IMR-90 (cell line): ENCODE measurements at regions not wholly inside any gene's neighbourhood (a gene's known extent, or its start where the extent isn't known, plus 50 kb on each side); places are given as distances from the start of the nearest gene placed in this dataset.
A peak's percentile ranks its signal among the peaks of the same experiment; 100 is the strongest.

Experiments used
- ATAC-seq: fragments of 200-7000 bp; cut with Tn5 transposase; 2 replicates; pipeline ENCODE4 v1.9.1; 2020; ENCODE audit warnings: low read depth, mild to moderate bottlenecking, moderate library complexity
- BruUV-seq: library from RNA; stranded (reverse); fragments of 400-500 nt; replicated peaks from 2 replicates; lab custom pipeline; 2021; lab: Mats Ljungman, UMichigan
- CTCF ChIA-PET: fragments of 300-600 bp; formaldehyde crosslinking; extraction: SDS; loops from one replicate; lab custom pipeline; 2021; ENCODE audit warnings: antibody characterized with exemption; lab: Yijun Ruan, JAX
- POLR2A ChIA-PET: fragments of 300-600 bp; sonication (Branson Sonifier 250); formaldehyde crosslinking; loops from one replicate; lab custom pipeline; 2022; ENCODE audit warnings: antibody characterized with exemption; ENCODE audit not compliant: unreplicated experiment; lab: Charles Lee
- DNase-seq: peaks from one replicate; pipeline ENCODE4 v3.0.0; 2013
- H2AFZ ChIP-seq: replicated peaks from 2 replicates; pipeline ENCODE3; 2013; ENCODE audit warnings: low read length, mild to moderate bottlenecking; ENCODE audit not compliant: poor library complexity
- H2AK5ac ChIP-seq: 2 replicates; pipeline ENCODE4 v1.6.1; 2013; ENCODE audit warnings: low read depth, low read length, inconsistent platforms
- H2AK9ac ChIP-seq: replicated peaks from 2 replicates; pipeline ENCODE3; 2013; ENCODE audit warnings: mild to moderate bottlenecking, low read depth, low read length, moderate library complexity; ENCODE audit not compliant: poor library complexity
- H2BK120ac ChIP-seq: 2 replicates; pipeline ENCODE4 v1.6.1; 2013; ENCODE audit warnings: low read depth, low read length, inconsistent platforms
- H2BK15ac ChIP-seq: 3 replicates; pipeline ENCODE4 v1.6.1; 2013; ENCODE audit warnings: low read depth, low read length, inconsistent platforms
- H2BK20ac ChIP-seq: 2 replicates; pipeline ENCODE4 v1.6.1; 2013; ENCODE audit warnings: low read depth, mild to moderate bottlenecking, inconsistent platforms, low read length, moderate library complexity
- H2BK5ac ChIP-seq: 2 replicates; pipeline ENCODE4 v1.6.1; 2013; ENCODE audit warnings: mild to moderate bottlenecking, low read depth, low read length, inconsistent platforms; ENCODE audit not compliant: poor library complexity, severe bottlenecking
- H3K14ac ChIP-seq: replicated peaks from 2 replicates; pipeline ENCODE4 v1.6.1; 2013; ENCODE audit warnings: low read depth, low read length, inconsistent platforms
- H3K18ac ChIP-seq: 2 replicates; pipeline ENCODE4 v1.6.1; 2013; ENCODE audit warnings: low read depth, low read length, control low read depth
- H3K23ac ChIP-seq: 2 replicates; pipeline ENCODE4 v1.6.1; 2013; ENCODE audit warnings: low read depth, low read length, inconsistent platforms
- H3K27ac ChIP-seq: 2 replicates; pipeline ENCODE4 v1.5.1; 2013; ENCODE audit warnings: mild to moderate bottlenecking, control low read depth, low read length; ENCODE audit not compliant: insufficient read depth
- H3K27me3 ChIP-seq: 2 replicates; pipeline ENCODE4 v1.6.1; 2013; ENCODE audit warnings: low read length; ENCODE audit not compliant: control insufficient read depth, insufficient read depth
- H3K36me3 ChIP-seq: 2 replicates; pipeline ENCODE4 v1.6.1; 2013; ENCODE audit warnings: low read length, mixed read lengths; ENCODE audit not compliant: control insufficient read depth, insufficient read depth
- H3K4ac ChIP-seq: 2 replicates; pipeline ENCODE4 v1.6.1; 2013; ENCODE audit warnings: low read depth, low read length, inconsistent platforms
- H3K4me1 ChIP-seq: 2 replicates; pipeline ENCODE4 v1.6.1; 2013; ENCODE audit warnings: low read length, mixed read lengths; ENCODE audit not compliant: control insufficient read depth, insufficient read depth
- H3K4me2 ChIP-seq: 2 replicates; pipeline ENCODE4 v1.6.1; 2013; ENCODE audit warnings: low read depth, mild to moderate bottlenecking, control low read depth, low read length, moderate library complexity
- H3K4me3 ChIP-seq: 2 replicates; pipeline ENCODE4 v1.5.1; 2013; ENCODE audit warnings: low read depth, mild to moderate bottlenecking, control low read depth, low read length, moderate library complexity; ENCODE audit not compliant: insufficient read depth
- H3K56ac ChIP-seq: 2 replicates; pipeline ENCODE4 v1.6.1; 2013; ENCODE audit warnings: low read length, inconsistent platforms; ENCODE audit not compliant: insufficient read depth; ENCODE audit errors: extremely low read depth
- H3K79me1 ChIP-seq, 2 experiments: 2 replicates each; pipeline ENCODE4 v1.6.1; 2013; ENCODE audit warnings: low read length in 2 of 2, inconsistent platforms in 1 of 2, low read depth in 1 of 2
- H3K9ac ChIP-seq: 2 replicates; pipeline ENCODE4 v1.6.1; 2013; ENCODE audit warnings: low read depth, low read length, control low read depth
- H3K9me1 ChIP-seq: 2 replicates; pipeline ENCODE4 v1.6.1; 2013; ENCODE audit warnings: low read length, inconsistent platforms; ENCODE audit not compliant: insufficient read depth
- H3K9me3 ChIP-seq: 2 replicates; pipeline ENCODE4 v1.6.1; 2013; ENCODE audit warnings: low read length; ENCODE audit not compliant: control insufficient read depth, insufficient read depth
- H4K20me1 ChIP-seq: 2 replicates; pipeline ENCODE4 v1.6.1; 2013; ENCODE audit warnings: low read length, inconsistent platforms; ENCODE audit not compliant: insufficient read depth
- H4K5ac ChIP-seq: 2 replicates; pipeline ENCODE4 v1.6.1; 2013; ENCODE audit warnings: mild to moderate bottlenecking, low read depth, low read length, control low read depth
- H4K8ac ChIP-seq, 2 experiments: 2 replicates each; pipeline ENCODE4 v1.6.1; 2013; ENCODE audit warnings: low read depth in 2 of 2, low read length in 2 of 2, control low read depth in 1 of 2, inconsistent platforms in 1 of 2
- H4K91ac ChIP-seq: 2 replicates; pipeline ENCODE4 v1.6.1; 2013; ENCODE audit warnings: low read depth, low read length, inconsistent platforms; ENCODE audit not compliant: insufficient read depth
- MAFK ChIP-seq: IDR thresholded peaks from 2 replicates; pipeline ENCODE4 v1.6.1; 2012; ENCODE audit warnings: low read depth, low read length, improper control_type of control experiment
- NFE2L2 ChIP-seq: fragments of 150-350 bp; IDR thresholded peaks from 2 replicates; pipeline ENCODE4 v1.6.1; 2016; ENCODE audit warnings: low read depth, mild to moderate bottlenecking, low read length
- WGBS, 2 experiments: methylation state at CpG; one replicate each; pipeline versions ENCODE4 v1.1.5 to v1.1.7; 2013; ENCODE audit warnings: missing lambda C conversion rate in 2 of 2; ENCODE audit not compliant: insufficient read length in 1 of 2; ENCODE audit errors: extremely low coverage in 2 of 2; 5-methylcytosine and 5-hydroxymethylcytosine counted together
- dilution Hi-C: fragments of 300-500 bp; cut with HindIII; formaldehyde crosslinking; loops from one replicate; pipeline ENCODE4 v1.14.3; 2018; ENCODE audit warnings: low sequenced_read_pairs; ENCODE audit not compliant: unreplicated experiment
- in situ Hi-C: fragments of 300-500 bp; cut with MboI; formaldehyde crosslinking; loops from 3 replicates; pipeline ENCODE4 v1.14.3; 2019; ENCODE audit warnings: low sequenced_read_pairs, inconsistent platforms, mixed read lengths
- intact Hi-C: fragments of 100-400 bp; cut with micrococcal nuclease; formaldehyde crosslinking; loops from 2 replicates; pipeline ENCODE4 v1.10.0; 2022

DNA sequence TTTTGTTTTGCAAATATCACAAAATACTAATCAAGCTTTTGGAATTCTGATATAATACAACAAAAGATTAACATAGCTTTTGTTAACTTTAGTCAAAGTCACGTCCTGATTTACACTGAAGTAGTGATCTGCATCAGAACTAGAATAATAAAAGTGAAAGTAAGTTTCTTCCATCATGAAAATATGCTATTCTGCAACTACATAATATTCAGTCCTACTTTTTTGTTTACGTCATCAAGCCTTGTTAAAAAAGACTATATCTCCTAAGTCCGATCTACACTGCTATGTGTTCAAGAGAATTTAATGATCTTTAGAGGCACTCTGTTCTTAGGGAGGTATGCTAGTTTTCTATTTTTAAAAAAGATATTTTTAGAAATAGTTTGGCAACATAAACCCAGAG lies 330.1 kb downstream of the ARPP21 start:
- no peak overlapping the region for H2AK5ac ChIP-seq
- intact Hi-C loops = loop anchor here (5.0 kb wide), 2 partner anchors 633 to 898 kb away; no protein-coding TSS in a partner anchor
- dilution Hi-C loops = no loop called here
- no peak overlapping the region for H4K5ac ChIP-seq
- no peaks in the 10 kb centered on the region for H3K9me3 ChIP-seq
- H3K18ac ChIP-seq = no peak overlapping the region
- no peak overlapping the region for H2BK5ac ChIP-seq
- 0 out of 2 replicates have a peak, but pooled peaks have one; percentile 21 for TF ChIP-seq MAFK
- no peak for TF ChIP-seq NFE2L2
- H2BK20ac ChIP-seq = no peak overlapping the region
- H3K14ac ChIP-seq = no peak overlapping the region
- no peaks in the 10 kb centered on the region for H3K36me3 ChIP-seq
- no TSS peak for BruUV-seq
- H3K4ac ChIP-seq = no peak overlapping the region
- H3K27ac ChIP-seq = no peak overlapping the region
- H2AFZ ChIP-seq = no peak overlapping the region
- CTCF ChIA-PET = interaction anchor here (1.0 kb wide), 1 partner anchor 13 kb away, joined by 3 read pairs; no protein-coding TSS in a partner anchor
- H3K79me1 ChIP-seq = no peaks in the 10 kb centered on the region
- ATAC-seq = no peak
- H4K20me1 ChIP-seq = no peaks in the 10 kb centered on the region
- in situ Hi-C loops = loop anchor here (5.0 kb wide), 1 partner anchor 728 kb away; no protein-coding TSS in a partner anchor
- H2BK15ac ChIP-seq = no peak overlapping the region
- DNase-seq = no peak
- no peak overlapping the region for H4K91ac ChIP-seq
- WGBS, 2 experiments = no CpG with 5 or more reads among the region's 3 CpGs
- POLR2A ChIA-PET = no interaction called here
- no peak overlapping the region for H4K8ac ChIP-seq
- no peaks in the 10 kb centered on the region for H3K4me1 ChIP-seq
- no peaks in the 10 kb centered on the region for H3K9me1 ChIP-seq
- H3K23ac ChIP-seq = no peak overlapping the region
- no peak overlapping the region for H3K9ac ChIP-seq
- no peak overlapping the region for H3K56ac ChIP-seq
- H3K4me3 ChIP-seq = no peak overlapping the region
- H3K27me3 ChIP-seq = no peaks in the 10 kb centered on the region
- no peak overlapping the region for H2BK120ac ChIP-seq
- H2AK9ac ChIP-seq = no peak overlapping the region
- H3K4me2 ChIP-seq = peak overlapping the region; percentile 28; the same call in 1 of the 2 replicates
